ENCODE measurements at regions not wholly inside any gene's neighbourhood (a gene's known extent, or its start where the extent isn't known, plus 50 kb on each side); places are given as distances from the start of the nearest gene placed in this dataset.
A peak's percentile ranks its signal among the peaks of the same experiment; 100 is the strongest.

GRCh38 chr13:86900906-86901305, 770.3 kb upstream of the SLITRK5 start (continued):
- no peak for TF ChIP-seq TEAD4 (CRISPR knock-in tag; IDR thresholded peaks at IDR 0.05)
- TF ChIP-seq CDX4 (CRISPR knock-in tag; IDR thresholded peaks at IDR 0.05; ENCODE audit: borderline replicate concordance), result no peak

GRCh38 chr13:86906127-86906874, 764.9 kb upstream of the SLITRK5 start:
- Mint-ChIP-seq H3K9me3 (no peaks in the 10 kb centered on the region), H3K4me3 (no peak overlapping the region), H3K4me1 (peaks cover 14% of the 10 kb centered on the region), H3K36me3 (no peaks in the 10 kb centered on the region), H3K27me3 (ENCODE audit: low read depth) (no peaks in the 10 kb centered on the region), H3K27ac (no peak overlapping the region)
- ATAC-seq (no peak), DNase-seq (ENCODE audit: low spot score) (no peak)
- ChIA-PET CTCF (interaction anchor here (1.5 kb wide), 1 partner anchor 36 kb away, joined by 5 read pairs; no protein-coding TSS in a partner anchor), POLR2A (no interaction called here)
- TF ChIP-seq HMGXB4 (CRISPR knock-in tag; IDR thresholded peaks at IDR 0.05) (no peak), ZNF532 (CRISPR knock-in tag; IDR thresholded peaks at IDR 0.05; ENCODE audit: borderline replicate concordance) (no peak), ZNF425 (CRISPR knock-in tag; conservative IDR thresholded peaks at IDR 0.05) (no peak)

- ATAC-seq (no peak), DNase-seq (ENCODE audit: low spot score) (no peak)
- no peak for TF ChIP-seq NFATC4 (CRISPR knock-in tag; IDR thresholded peaks at IDR 0.05)
- TF ChIP-seq ESRRA (CRISPR knock-in tag; IDR thresholded peaks at IDR 0.05; ENCODE audit: borderline replicate concordance), result no peak
- TF ChIP-seq ZNF232 (CRISPR knock-in tag; IDR thresholded peaks at IDR 0.05), result no peak
- TF ChIP-seq NFYB (CRISPR knock-in tag; conservative IDR thresholded peaks at IDR 0.05; ENCODE audit: low read depth), result no peak
- H3K4me3 Mint-ChIP-seq, result no peak overlapping the region
- no peaks in the 10 kb centered on the region for H3K9me3 Mint-ChIP-seq
- POLR2A ChIA-PET, result no interaction called here
- no peaks in the 10 kb centered on the region for H3K27me3 Mint-ChIP-seq (ENCODE audit: low read depth)
- H3K4me1 Mint-ChIP-seq, result peaks cover 14% of the 10 kb centered on the region
- CTCF ChIA-PET, result interaction anchor here (1.5 kb wide), 1 partner anchor 37 kb away, joined by 5 read pairs; no protein-coding TSS in a partner anchor
- no peak overlapping the region for H3K27ac Mint-ChIP-seq
- no peaks in the 10 kb centered on the region for H3K36me3 Mint-ChIP-seq
Observed at GRCh38 chr13:86907156-86907555, 764.0 kb upstream of the SLITRK5 start.

- no peak overlapping the region for H3K27ac Mint-ChIP-seq
- ChIA-PET POLR2A (no interaction called here), CTCF (no interaction called here)
- H3K36me3 Mint-ChIP-seq, result 0 out of 2 replicates have a peak, but pooled peaks cover under 1% of the 10 kb centered on the region
- H3K27me3 Mint-ChIP-seq (ENCODE audit: low read depth), result peaks cover 4% of the 10 kb centered on the region; the same call in 1 of the 2 replicates
- DNase-seq (ENCODE audit: low spot score), result no peak
- ATAC-seq, result peak; percentile 44; the same call in 1 of the 2 replicates
- peaks cover 14% of the 10 kb centered on the region for H3K4me1 Mint-ChIP-seq
- no peak overlapping the region for H3K4me3 Mint-ChIP-seq
- peaks cover 6% of the 10 kb centered on the region for H3K9me3 Mint-ChIP-seq
- no peak for TF ChIP-seq ELF4 (CRISPR knock-in tag; IDR thresholded peaks at IDR 0.05; ENCODE audit: low read depth)
- no peak for TF ChIP-seq E2F1 (CRISPR knock-in tag; IDR thresholded peaks at IDR 0.05)
- no peak for TF ChIP-seq TP53 (CRISPR knock-in tag; IDR thresholded peaks at IDR 0.05)
- no peak for TF ChIP-seq ZNF423 (CRISPR knock-in tag; IDR thresholded peaks at IDR 0.05)
- no peak for TF ChIP-seq NR3C1 (CRISPR knock-in tag; conservative IDR thresholded peaks at IDR 0.05; ENCODE audit: low read depth)
- no peak for TF ChIP-seq ZNF219 (CRISPR knock-in tag; IDR thresholded peaks at IDR 0.05; ENCODE audit: borderline replicate concordance)
- TF ChIP-seq ERG (CRISPR knock-in tag; IDR thresholded peaks at IDR 0.05), result no peak
Observed at GRCh38 chr13:86909318-86909717, 761.9 kb upstream of the SLITRK5 start.

Data from WTC11 (cell line).